H1 (cell line): ENCODE measurements at regions not wholly inside any gene's neighbourhood (a gene's known extent, or its start where the extent isn't known, plus 50 kb on each side); places are given as distances from the start of the nearest gene placed in this dataset.

ENCODE experiments used
- CTCF ChIA-PET: fragments of 300-600 bp; sonication (Branson Sonifier 250); formaldehyde crosslinking; loops from one replicate; lab custom pipeline; 2021; ENCODE audit not compliant: partially characterized antibody; lab: Charles Lee
- POLR2A ChIA-PET: fragments of 300-600 bp; sonication (Branson Sonifier 250); formaldehyde crosslinking; loops from one replicate; lab custom pipeline; 2021; ENCODE audit warnings: inconsistent platforms; ENCODE audit not compliant: partially characterized antibody; lab: Charles Lee
- DNase-seq, 2 experiments: peaks; one replicate each; pipeline versions ENCODE4 v3.0.0 to v3.0.0-alpha.2; 2010 to 2022; ENCODE audit warnings: low spot score in 2 of 2, low read depth in 1 of 2, mixed read lengths in 1 of 2
- FAIRE-seq: peaks from 2 replicates; lab custom pipeline; 2011; peaks lifted over from hg19 to GRCh38; lab: Jason Lieb, UNC
- H2AFZ ChIP-seq: 2 replicates; pipeline ENCODE4 v1.8.1; 2012; ENCODE audit warnings: low read length, inconsistent platforms
- H2AK5ac ChIP-seq: 2 replicates; pipeline ENCODE4 v1.6.1; 2013; ENCODE audit warnings: low read depth, low read length
- H2BK120ac ChIP-seq: replicated peaks from 2 replicates; pipeline ENCODE3; 2013; ENCODE audit warnings: low read depth, low read length, inconsistent platforms
- H2BK12ac ChIP-seq: 2 replicates; pipeline ENCODE4 v1.6.1; 2013; ENCODE audit warnings: low read depth, low read length
- H2BK15ac ChIP-seq: 2 replicates; pipeline ENCODE4 v1.6.1; 2013; ENCODE audit warnings: low read length
- H2BK20ac ChIP-seq: 2 replicates; pipeline ENCODE4 v1.6.1; 2013; ENCODE audit warnings: low read length
- H2BK5ac ChIP-seq: 2 replicates; pipeline ENCODE4 v1.6.1; 2013; ENCODE audit warnings: low read depth, low read length
- H3K14ac ChIP-seq: 2 replicates; pipeline ENCODE4 v1.6.1; 2013; ENCODE audit warnings: inconsistent platforms; ENCODE audit not compliant: insufficient read length
- H3K18ac ChIP-seq: 2 replicates; pipeline ENCODE4 v1.6.1; 2013; ENCODE audit warnings: low read length; ENCODE audit errors: extremely low read depth
- H3K23ac ChIP-seq: 2 replicates; pipeline ENCODE4 v1.6.1; 2013; ENCODE audit warnings: inconsistent platforms; ENCODE audit not compliant: insufficient read length
- H3K23me2 ChIP-seq: 2 replicates; pipeline ENCODE4 v1.6.1; 2013; ENCODE audit warnings: low read depth, low read length
- H3K27ac ChIP-seq: 2 replicates; pipeline ENCODE4 v1.6.1; 2011; ENCODE audit warnings: low read depth, low read length, inconsistent platforms
- H3K27me3 ChIP-seq, 4 experiments: replicated peaks in 1 of 4; 1 replicate in 1 of 4; 2 replicates in 3 of 4; pipeline versions ENCODE4 v1.6.1 to v1.8.1; 2011 to 2013; ENCODE audit warnings: low read length in 3 of 4, mild to moderate bottlenecking in 3 of 4, inconsistent platforms in 2 of 4, mixed read lengths in 2 of 4, moderate library complexity in 1 of 4; ENCODE audit not compliant: control insufficient read depth in 3 of 4, insufficient read depth in 3 of 4; ENCODE audit errors: extremely low read depth in 1 of 4
- H3K36me3 ChIP-seq, 4 experiments: 2 replicates each; pipeline versions ENCODE4 v1.6.1 to v1.8.1; 2011 to 2013; ENCODE audit warnings: mild to moderate bottlenecking in 4 of 4, low read length in 3 of 4, moderate library complexity in 2 of 4, control low read depth in 1 of 4, inconsistent platforms in 1 of 4; ENCODE audit not compliant: insufficient read depth in 4 of 4, control insufficient read depth in 2 of 4
- H3K4ac ChIP-seq: replicated peaks from 2 replicates; pipeline ENCODE3; 2013; ENCODE audit warnings: low read length, low read depth, mixed read lengths, inconsistent platforms; ENCODE audit not compliant: insufficient read length
- H3K4me1 ChIP-seq, 4 experiments: replicated peaks in 1 of 4; 1 replicate in 1 of 4; 2 replicates in 3 of 4; pipeline versions ENCODE4 v1.6.1 to v1.8.1; 2011 to 2013; ENCODE audit warnings: low read length in 3 of 4, inconsistent platforms in 2 of 4, mixed read lengths in 1 of 4; ENCODE audit not compliant: insufficient read depth in 4 of 4, control insufficient read depth in 3 of 4
- H3K4me2 ChIP-seq, 2 experiments: 2 replicates each; pipeline versions ENCODE4 v1.6.1 to v1.8.1; 2011 to 2013; ENCODE audit warnings: low read depth in 2 of 2, low read length in 2 of 2, control low read depth in 1 of 2, inconsistent platforms in 1 of 2, mild to moderate bottlenecking in 1 of 2; ENCODE audit not compliant: insufficient read depth in 1 of 2
- H3K4me3 ChIP-seq, 4 experiments: fragments of 200-600, 300-600 bp in 1 of 4; sonication (generic), shearing (Covaris generic), sonication (Bioruptor Twin) in 1 of 4; 2 replicates each; pipeline versions ENCODE4 v1.5.1 to v1.8.1; 2011 to 2016; ENCODE audit warnings: low read length in 4 of 4, low read depth in 3 of 4, control low read depth in 2 of 4, inconsistent platforms in 2 of 4, mild to moderate bottlenecking in 2 of 4, mixed read lengths in 1 of 4, moderate library complexity in 1 of 4; ENCODE audit not compliant: insufficient read depth in 2 of 4; ENCODE audit errors: extremely low read depth in 1 of 4
- H3K56ac ChIP-seq: replicated peaks from 2 replicates; pipeline ENCODE3; 2013; ENCODE audit warnings: low read depth, mild to moderate bottlenecking, mixed read lengths, low read length, inconsistent platforms; ENCODE audit not compliant: insufficient read length
- H3K79me1 ChIP-seq: 2 replicates; pipeline ENCODE4 v1.6.1; 2013; ENCODE audit warnings: low read depth, low read length, control low read depth
- H3K79me2 ChIP-seq, 2 experiments: 2 replicates each; pipeline versions ENCODE4 v1.6.1 to v1.8.1; 2012 to 2013; ENCODE audit warnings: low read length in 2 of 2, mild to moderate bottlenecking in 2 of 2, inconsistent platforms in 1 of 2; ENCODE audit not compliant: insufficient read depth in 2 of 2, control insufficient read depth in 1 of 2
- H3K9ac ChIP-seq, 4 experiments: replicated peaks in 1 of 4; 1 replicate in 1 of 4; 2 replicates in 3 of 4; pipeline versions ENCODE4 v1.6.1 to v1.8.1; 2011 to 2013; ENCODE audit warnings: low read depth in 3 of 4, low read length in 3 of 4, control low read depth in 2 of 4, mild to moderate bottlenecking in 2 of 4, moderate library complexity in 2 of 4, inconsistent platforms in 1 of 4; ENCODE audit errors: extremely low read depth in 1 of 4
- H3K9me3 ChIP-seq, 2 experiments: 2 replicates each; pipeline versions ENCODE4 v1.6.1 to v1.8.1; 2012 to 2013; ENCODE audit warnings: mild to moderate bottlenecking in 2 of 2, moderate library complexity in 2 of 2, control low read depth in 1 of 2, inconsistent platforms in 1 of 2, low read depth in 1 of 2, low read length in 1 of 2, mixed read lengths in 1 of 2; ENCODE audit not compliant: insufficient read depth in 2 of 2
- H4K20me1 ChIP-seq, 2 experiments: replicated peaks in 1 of 2; 2 replicates each; pipeline versions ENCODE3 to v1.8.1; 2011 to 2013; ENCODE audit warnings: inconsistent platforms in 2 of 2, low read length in 2 of 2, mild to moderate bottlenecking in 1 of 2; ENCODE audit not compliant: insufficient read depth in 2 of 2, control insufficient read depth in 1 of 2
- H4K5ac ChIP-seq: 2 replicates; pipeline ENCODE4 v1.6.1; 2013; ENCODE audit warnings: low read length, low read depth, mixed read lengths, inconsistent platforms; ENCODE audit not compliant: insufficient read length
- H4K8ac ChIP-seq: 2 replicates; pipeline ENCODE4 v1.8.0; 2013; ENCODE audit warnings: mild to moderate bottlenecking, moderate library complexity, low read length, inconsistent platforms; ENCODE audit not compliant: insufficient read depth; ENCODE audit errors: extremely low read depth
- H4K91ac ChIP-seq: replicated peaks from 2 replicates; pipeline ENCODE3; 2013; ENCODE audit warnings: low read length, mixed read lengths, inconsistent platforms; ENCODE audit not compliant: insufficient read length
- CBX8 ChIP-seq: fragments of 300-800, 300-1000 bp; sonication (generic); IDR thresholded peaks from 2 replicates; pipeline ENCODE4 v1.7.1; 2016; ENCODE audit warnings: low read depth, low read length, borderline replicate concordance
- EGR1 ChIP-seq: IDR thresholded peaks from 2 replicates; pipeline ENCODE4 v1.6.1; 2011; ENCODE audit warnings: low read depth, low read length, borderline replicate concordance
- EP300 ChIP-seq, 2 experiments: IDR thresholded peaks; 1 replicate in 1 of 2; 2 replicates in 1 of 2; pipeline ENCODE4 v1.6.1; 2011 to 2012; ENCODE audit warnings: low read depth in 2 of 2, low read length in 2 of 2, mild to moderate bottlenecking in 2 of 2, borderline replicate concordance in 1 of 2, inconsistent platforms in 1 of 2, moderate library complexity in 1 of 2
- RFX5 ChIP-seq: IDR thresholded peaks from 2 replicates; pipeline ENCODE4 v1.6.1; 2011; ENCODE audit warnings: low read depth, low read length, improper control_type of control experiment, borderline replicate concordance
- SP2 ChIP-seq: IDR thresholded peaks from 2 replicates; pipeline ENCODE4 v1.6.1; 2012; ENCODE audit warnings: mild to moderate bottlenecking, low read length, inconsistent platforms
- TAF7 ChIP-seq: optimal IDR thresholded peaks from 2 replicates; pipeline ENCODE3; 2011; ENCODE audit warnings: low read depth, mild to moderate bottlenecking, inconsistent platforms, low read length, moderate library complexity, borderline replicate concordance
- WGBS, 2 experiments: shearing (Covaris generic) in 1 of 2; methylation state at CpG; one replicate each; pipeline versions ENCODE4 v1.1.6 to v1.1.7; 2013 to 2015; ENCODE audit warnings: low lambda C conversion rate in 2 of 2, mixed read lengths in 2 of 2, inconsistent platforms in 1 of 2, low coverage in 1 of 2, missing lambda C conversion rate in 1 of 2; ENCODE audit not compliant: insufficient replicate concordance in 2 of 2, insufficient coverage in 1 of 2, insufficient read length in 1 of 2; ENCODE audit errors: extremely low coverage in 1 of 2, missing lambda C conversion rate in 1 of 2; 5-methylcytosine and 5-hydroxymethylcytosine counted together
- TF ChIP-seq, protein P1 (sequence below), 3 experiments: IDR thresholded peaks; 1 replicate in 2 of 3; 2 replicates in 1 of 3; pipeline versions ENCODE4 v1.5.1 to v1.6.1; 2011; ENCODE audit warnings: low read length in 3 of 3, mild to moderate bottlenecking in 3 of 3, inconsistent platforms in 2 of 3, low read depth in 1 of 3, moderate library complexity in 1 of 3; ENCODE audit not compliant: insufficient read depth in 1 of 3; ENCODE audit errors: control extremely low read depth in 1 of 3
- TF ChIP-seq, protein P2 (sequence below): IDR thresholded peaks from 2 replicates; pipeline ENCODE4 v1.6.1; 2012; ENCODE audit warnings: inconsistent platforms

DNA sequence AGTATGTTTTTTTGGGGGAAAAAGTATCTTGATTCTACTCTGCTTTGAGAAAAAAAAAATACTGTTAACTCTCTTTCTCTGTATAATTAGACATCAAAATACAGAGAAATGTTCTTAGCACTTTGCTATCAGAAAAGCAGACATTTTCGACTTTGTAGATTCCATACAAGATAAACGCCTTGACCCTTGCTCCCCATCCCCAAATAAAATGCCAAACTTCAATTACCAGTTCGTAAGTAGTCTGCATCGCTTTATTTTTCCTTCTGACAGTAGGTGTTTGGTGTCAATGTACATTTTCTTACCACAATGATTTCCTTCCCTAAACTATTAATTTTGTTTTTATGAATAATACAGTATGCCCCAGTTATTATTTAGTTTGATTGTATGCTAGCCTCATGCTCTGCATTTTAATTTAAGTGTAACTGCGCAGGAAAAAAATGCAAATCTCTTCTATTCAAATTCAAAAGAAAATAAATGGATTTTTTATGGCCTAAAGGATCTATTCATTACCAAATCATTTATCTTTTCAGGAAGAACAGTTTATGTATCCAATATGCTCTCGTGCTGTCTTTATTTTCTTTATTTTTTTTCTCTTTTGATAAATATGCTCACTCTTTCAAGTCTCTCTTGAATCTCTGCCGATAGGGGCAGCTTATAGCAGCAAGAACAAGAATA, 84.8 kb upstream of the ZNF217 start:
- Histone ChIP-seq H3K79me1 (no peaks in the 10 kb centered on the region), H4K5ac (no peak overlapping the region), H3K14ac (no peak overlapping the region), H4K8ac (no peak overlapping the region), H3K23me2 (no peaks in the 10 kb centered on the region), H3K36me3 (no peaks in the 10 kb centered on the region), H3K9me3 (no peaks in the 10 kb centered on the region), H3K18ac (0 out of 2 replicates have a peak overlapping the region, but pooled peaks have one; percentile 26), H3K4me2 (0 out of 4 replicates have a peak overlapping the region, but pooled peaks have one; percentile 4 to 24), H3K9ac (no peak overlapping the region), H3K4me1 (peaks cover 0 to 8% (median 5%) of the 10 kb centered on the region in 4 experiments; a peak in 6 of 7 replicates), H2AK5ac (no peak overlapping the region), H2BK12ac (0 out of 2 replicates have a peak overlapping the region, but pooled peaks have one; percentile 68), H3K23ac (no peak overlapping the region), H4K91ac (no peak overlapping the region), H3K27me3 (no peaks in the 10 kb centered on the region), H2AFZ (peak overlapping the region; percentile 79; the same call in 1 of the 2 replicates), H3K56ac (no peak overlapping the region), H3K27ac (no peak overlapping the region), H2BK15ac (no peak overlapping the region), H3K79me2 (no peaks in the 10 kb centered on the region), H2BK20ac (no peak overlapping the region), H2BK5ac (no peak overlapping the region), H3K4ac (no peak overlapping the region), H4K20me1 (no peaks in the 10 kb centered on the region), H3K4me3 (peak overlapping the region in 1 of 4 experiments; percentile 9; a peak in 1 of 8 replicates), H2BK120ac (no peak overlapping the region)
- ChIA-PET CTCF (interaction anchor here (1.0 kb wide), 1 partner anchor 13 kb away, joined by 4 read pairs; no protein-coding TSS in a partner anchor), POLR2A (interaction anchor here (0.6 to 1.7 kb wide), 2 partner anchors 17 to 52 kb away, joined by 3 read pairs; no protein-coding TSS in a partner anchor)
- 73% methylated on average over 7 of the region's 7 CpGs; no CpG with 5 or more reads in 1 of the 2 experiments for WGBS, 2 experiments
- FAIRE-seq = no peak
- TF ChIP-seq EGR1 (no peak), SP2 (no peak), CBX8 (no peak), TAF7 (no peak), RFX5 (no peak), EP300 (IDR thresholded peaks at IDR 0.05; ENCODE audit: borderline replicate concordance in 1 of 2, low read depth in 2 of 2, low read length in 2 of 2) (no peak)
- TF ChIP-seq, protein P1, sequence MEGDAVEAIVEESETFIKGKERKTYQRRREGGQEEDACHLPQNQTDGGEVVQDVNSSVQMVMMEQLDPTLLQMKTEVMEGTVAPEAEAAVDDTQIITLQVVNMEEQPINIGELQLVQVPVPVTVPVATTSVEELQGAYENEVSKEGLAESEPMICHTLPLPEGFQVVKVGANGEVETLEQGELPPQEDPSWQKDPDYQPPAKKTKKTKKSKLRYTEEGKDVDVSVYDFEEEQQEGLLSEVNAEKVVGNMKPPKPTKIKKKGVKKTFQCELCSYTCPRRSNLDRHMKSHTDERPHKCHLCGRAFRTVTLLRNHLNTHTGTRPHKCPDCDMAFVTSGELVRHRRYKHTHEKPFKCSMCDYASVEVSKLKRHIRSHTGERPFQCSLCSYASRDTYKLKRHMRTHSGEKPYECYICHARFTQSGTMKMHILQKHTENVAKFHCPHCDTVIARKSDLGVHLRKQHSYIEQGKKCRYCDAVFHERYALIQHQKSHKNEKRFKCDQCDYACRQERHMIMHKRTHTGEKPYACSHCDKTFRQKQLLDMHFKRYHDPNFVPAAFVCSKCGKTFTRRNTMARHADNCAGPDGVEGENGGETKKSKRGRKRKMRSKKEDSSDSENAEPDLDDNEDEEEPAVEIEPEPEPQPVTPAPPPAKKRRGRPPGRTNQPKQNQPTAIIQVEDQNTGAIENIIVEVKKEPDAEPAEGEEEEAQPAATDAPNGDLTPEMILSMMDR (IDR thresholded peaks at IDR 0.05; ENCODE audit: control extremely low read depth in 1 of 3, insufficient read depth in 1 of 3, low read depth in 1 of 3, low read length in 3 of 3) = no peak
- TF ChIP-seq, protein P2, sequence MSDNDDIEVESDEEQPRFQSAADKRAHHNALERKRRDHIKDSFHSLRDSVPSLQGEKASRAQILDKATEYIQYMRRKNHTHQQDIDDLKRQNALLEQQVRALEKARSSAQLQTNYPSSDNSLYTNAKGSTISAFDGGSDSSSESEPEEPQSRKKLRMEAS = no peak
- DNase-seq = no peak
